ENCODE measurements at regions not wholly inside any gene's neighbourhood (a gene's known extent, or its start where the extent isn't known, plus 50 kb on each side); places are given as distances from the start of the nearest gene placed in this dataset.

GRCh38 chr9:28255174-28255573, 681.9 kb upstream of the C9orf72 start:
- no peak overlapping the region for H2AFZ ChIP-seq (ENCODE audit: low read depth, low read length, poor library complexity, severe bottlenecking)
- no peak for DNase-seq (ENCODE audit: low read depth, low spot score)
- no peak for TF ChIP-seq POLR2A (IDR thresholded peaks at IDR 0.05; ENCODE audit: borderline replicate concordance, extremely low read depth, insufficient read depth, insufficient read length)
- TF ChIP-seq RAD21 (IDR thresholded peaks at IDR 0.05; ENCODE audit: low read depth), result no peak
- no peak for TF ChIP-seq SRF (IDR thresholded peaks at IDR 0.05; ENCODE audit: low read depth)
- TF ChIP-seq EZH2 (IDR thresholded peaks at IDR 0.05), result no peak
- no peak for TF ChIP-seq ATF3 (IDR thresholded peaks at IDR 0.05)
- ChIA-PET CTCF (no interaction called here), POLR2A (no interaction called here), RAD21 (ENCODE audit: low non-redundant PET in 1 of 2, low total read pairs in 2 of 2, uncharacterized antibody in 2 of 2, unreplicated experiment in 2 of 2) (no interaction called here)
- no peaks in the 10 kb centered on the region for H4K20me1 ChIP-seq (ENCODE audit: insufficient read depth)
- intact Hi-C loops (cut with micrococcal nuclease), result no loop called here
- H3K4me2 ChIP-seq (ENCODE audit: low read length), result no peak overlapping the region
- H3K36me3 ChIP-seq (ENCODE audit: control insufficient read depth in 1 of 2, insufficient read depth in 2 of 2, low read length in 2 of 2), result no peaks in the 10 kb centered on the region
- H3K4me3 ChIP-seq (replicated peaks in 1 of 2; ENCODE audit: low read depth in 1 of 2, low read length in 2 of 2), result no peak overlapping the region
- no peak for ATAC-seq
- no peaks in the 10 kb centered on the region for H3K9me2 ChIP-seq (ENCODE audit: insufficient read depth)
- H3K9ac ChIP-seq (ENCODE audit: low read length), result no peak overlapping the region
- peaks cover 0 to 6% of the 10 kb centered on the region in 2 experiments; a peak in 2 of 4 replicates for H3K9me3 ChIP-seq (ENCODE audit: control insufficient read depth in 1 of 2, insufficient read depth in 1 of 2, low read depth in 1 of 2, low read length in 2 of 2)
- no peaks in the 10 kb centered on the region for H3K27me3 ChIP-seq (ENCODE audit: insufficient read depth, low read length)
- H3K79me2 ChIP-seq (ENCODE audit: insufficient read depth, low read length), result no peaks in the 10 kb centered on the region
- no TSS peak for BruUV-seq (replicated peaks)
- H3K4me1 ChIP-seq (ENCODE audit: control insufficient read depth in 1 of 2, insufficient read depth in 2 of 2, low read length in 2 of 2), result no peaks in the 10 kb centered on the region
- no peak overlapping the region for H3K27ac ChIP-seq (ENCODE audit: low read depth, low read length)

DNA sequence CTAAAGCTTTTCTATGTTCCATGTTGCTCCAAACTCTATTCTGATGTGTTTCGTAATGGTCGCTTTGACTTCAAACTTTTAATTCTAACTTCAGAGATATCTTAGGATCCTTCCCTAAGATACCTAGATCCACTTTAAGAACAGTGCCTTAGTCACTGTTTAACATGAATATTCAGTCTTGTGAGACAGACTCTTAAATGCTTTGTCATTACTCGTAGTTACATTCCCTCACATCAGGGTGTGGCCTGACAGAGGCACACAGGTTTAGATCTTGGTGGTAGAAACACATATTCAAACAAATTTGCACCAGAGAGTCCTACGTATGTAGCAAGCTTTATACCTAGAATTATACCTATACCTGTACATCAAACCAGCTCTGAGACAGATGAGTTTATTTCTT, 687.0 kb upstream of the C9orf72 start:
- intact Hi-C loops (cut with micrococcal nuclease), result no loop called here
- DNase-seq (ENCODE audit: low read depth, low spot score) (no peak), ATAC-seq (no peak)
- RAD21 ChIA-PET (ENCODE audit: low non-redundant PET in 1 of 2, low total read pairs in 2 of 2, uncharacterized antibody in 2 of 2, unreplicated experiment in 2 of 2), result no interaction called here
- H3K4me2 ChIP-seq (ENCODE audit: low read length), result no peak overlapping the region
- H2AFZ ChIP-seq (ENCODE audit: low read depth, low read length, poor library complexity, severe bottlenecking), result no peak overlapping the region
- no TSS peak for BruUV-seq (replicated peaks)
- H3K9ac ChIP-seq (ENCODE audit: low read length), result no peak overlapping the region
- H3K4me1 ChIP-seq (ENCODE audit: control insufficient read depth in 1 of 2, insufficient read depth in 2 of 2, low read length in 2 of 2), result no peaks in the 10 kb centered on the region
- H3K27ac ChIP-seq (ENCODE audit: low read depth, low read length), result no peak overlapping the region
- no peaks in the 10 kb centered on the region for H3K9me2 ChIP-seq (ENCODE audit: insufficient read depth)
- POLR2A ChIA-PET, result no interaction called here
- H4K20me1 ChIP-seq (ENCODE audit: insufficient read depth), result no peaks in the 10 kb centered on the region
- H3K79me2 ChIP-seq (ENCODE audit: insufficient read depth, low read length), result no peaks in the 10 kb centered on the region
- no peaks in the 10 kb centered on the region for H3K36me3 ChIP-seq (ENCODE audit: control insufficient read depth in 1 of 2, insufficient read depth in 2 of 2, low read length in 2 of 2)
- H3K4me3 ChIP-seq (replicated peaks in 1 of 2; ENCODE audit: low read depth in 1 of 2, low read length in 2 of 2), result no peak overlapping the region
- peaks cover 0 to 8% of the 10 kb centered on the region in 2 experiments; a peak in 1 of 4 replicates for H3K9me3 ChIP-seq (ENCODE audit: control insufficient read depth in 1 of 2, insufficient read depth in 1 of 2, low read depth in 1 of 2, low read length in 2 of 2)
- CTCF ChIA-PET, result no interaction called here
- H3K27me3 ChIP-seq (ENCODE audit: insufficient read depth, low read length), result no peaks in the 10 kb centered on the region
- TF ChIP-seq TCF7L2 (IDR thresholded peaks at IDR 0.05; ENCODE audit: borderline replicate concordance, extremely low read depth, insufficient read depth, insufficient read length) (no peak), JUND (IDR thresholded peaks at IDR 0.05) (no peak), ELF1 (IDR thresholded peaks at IDR 0.05; ENCODE audit: borderline replicate concordance, low read depth) (no peak), EZH2phosphoT487 (IDR thresholded peaks at IDR 0.05; ENCODE audit: borderline replicate concordance) (no peak), CEBPB (IDR thresholded peaks at IDR 0.05; ENCODE audit: low read depth) (no peak), CTCF (IDR thresholded peaks at IDR 0.05 in 2 of 3, conservative IDR thresholded peaks at IDR 0.05 in 1 of 3; ENCODE audit: borderline replicate concordance in 1 of 3, insufficient read depth in 1 of 3, low read depth in 2 of 3, low read length in 2 of 3) (no peak), SRF (IDR thresholded peaks at IDR 0.05; ENCODE audit: low read depth) (no peak), ZBTB33 (IDR thresholded peaks at IDR 0.05; ENCODE audit: extremely low read depth, insufficient replicate concordance, low read length) (no peak), RAD21 (IDR thresholded peaks at IDR 0.05; ENCODE audit: low read depth) (no peak), EGR1 (IDR thresholded peaks at IDR 0.05; ENCODE audit: low read depth) (no peak), POLR2A (IDR thresholded peaks at IDR 0.05; ENCODE audit: borderline replicate concordance, extremely low read depth, insufficient read depth, insufficient read length) (no peak), EZH2 (IDR thresholded peaks at IDR 0.05) (no peak), ZNF274 (IDR thresholded peaks at IDR 0.05; ENCODE audit: low read depth, low read length) (no peak), ZFX (IDR thresholded peaks at IDR 0.05) (no peak)
- TF ChIP-seq, protein P1, sequence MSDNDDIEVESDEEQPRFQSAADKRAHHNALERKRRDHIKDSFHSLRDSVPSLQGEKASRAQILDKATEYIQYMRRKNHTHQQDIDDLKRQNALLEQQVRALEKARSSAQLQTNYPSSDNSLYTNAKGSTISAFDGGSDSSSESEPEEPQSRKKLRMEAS (IDR thresholded peaks at IDR 0.05), result no peak
